Hippocampal formation (tissue), 2 donors: ENCODE measurements at regions not wholly inside any gene's neighbourhood (a gene's known extent, or its start where the extent isn't known, plus 50 kb on each side); places are given as distances from the start of the nearest gene placed in this dataset.
"Not testable (repeated sequence)": the region's sequence is repeated elsewhere in the genome, so short reads cannot be mapped to it uniquely, and the experiment has no call there.

Experiments used
- DNase-seq, 2 donors: peaks; one replicate each; lab custom pipeline; 2025; lab: John Stamatoyannopoulos, UW

DNA sequence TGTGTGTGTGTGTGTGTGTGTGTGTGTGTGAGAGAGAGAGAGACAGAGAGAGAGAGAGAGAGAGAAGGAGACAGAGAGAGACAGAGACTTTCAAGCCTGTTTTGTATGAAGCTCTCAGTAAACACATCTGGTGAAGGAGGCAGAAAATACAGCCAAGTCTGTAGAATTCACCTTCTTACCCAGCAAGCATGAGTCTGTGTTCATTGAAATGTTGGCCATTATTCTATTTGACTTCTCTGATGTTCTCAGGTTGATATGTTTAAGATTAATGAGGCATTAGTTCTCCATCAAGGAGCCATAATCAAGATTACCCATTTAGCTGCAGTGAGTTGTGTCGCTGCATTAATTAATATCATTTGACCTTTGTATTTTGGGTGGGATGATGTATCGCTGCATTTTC is 895.8 kb upstream of the EEF2KMT start:
- no peak for DNase-seq

- DNase-seq, result no peak
These were observed 885.4 kb upstream of the EEF2KMT start for GRCh38 chr16:5982979-5983378.

- no peak for DNase-seq
These were observed 882.4 kb upstream of the EEF2KMT start for GRCh38 chr16:5979905-5980550.

- no peak for DNase-seq
These were observed 879.7 kb upstream of the EEF2KMT start for GRCh38 chr16:5977329-5977728.

DNA sequence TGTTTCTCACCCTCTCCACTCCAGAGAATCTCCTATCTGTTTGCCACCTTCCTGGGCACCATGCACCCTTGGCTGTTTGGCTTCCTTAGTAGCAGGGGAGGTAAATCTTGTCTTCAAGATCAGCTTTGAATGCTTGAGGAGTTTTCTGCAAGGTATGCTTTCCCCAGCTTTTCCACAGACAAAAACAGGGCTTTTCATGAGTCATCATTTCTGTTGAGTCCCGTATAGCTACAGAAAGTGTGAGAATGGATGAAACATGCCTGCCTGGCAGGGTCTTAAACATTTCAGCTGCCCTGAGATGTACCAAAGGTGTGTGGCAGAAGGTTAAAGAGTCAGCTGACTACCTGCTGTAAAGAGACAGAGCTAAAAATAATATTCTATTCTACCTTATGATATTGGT is 875.2 kb upstream of the EEF2KMT start:
- no peak for DNase-seq

GRCh38 chr16:5971924-5972323 is 874.3 kb upstream of the EEF2KMT start:
- no peak for DNase-seq

DNA sequence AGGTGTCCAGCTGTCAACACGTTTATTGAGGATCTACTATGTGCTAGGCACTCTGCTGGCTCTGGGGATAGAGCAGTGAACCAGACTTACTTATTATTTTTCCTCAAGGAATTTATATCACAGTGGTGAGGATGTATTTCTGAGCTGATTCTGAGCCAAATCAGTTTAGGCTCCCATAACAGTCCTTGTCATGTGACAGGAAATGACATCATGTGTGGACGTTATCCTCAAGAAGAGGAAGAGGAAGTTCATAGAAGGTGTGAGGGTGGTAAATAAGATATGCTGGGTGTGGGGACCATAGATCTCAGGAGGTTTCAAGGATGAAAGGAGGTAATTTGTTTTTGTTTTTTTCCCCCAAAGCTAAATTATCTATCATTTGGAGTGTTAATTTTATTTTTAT is 873.5 kb upstream of the EEF2KMT start:
- DNase-seq, result no peak

DNA sequence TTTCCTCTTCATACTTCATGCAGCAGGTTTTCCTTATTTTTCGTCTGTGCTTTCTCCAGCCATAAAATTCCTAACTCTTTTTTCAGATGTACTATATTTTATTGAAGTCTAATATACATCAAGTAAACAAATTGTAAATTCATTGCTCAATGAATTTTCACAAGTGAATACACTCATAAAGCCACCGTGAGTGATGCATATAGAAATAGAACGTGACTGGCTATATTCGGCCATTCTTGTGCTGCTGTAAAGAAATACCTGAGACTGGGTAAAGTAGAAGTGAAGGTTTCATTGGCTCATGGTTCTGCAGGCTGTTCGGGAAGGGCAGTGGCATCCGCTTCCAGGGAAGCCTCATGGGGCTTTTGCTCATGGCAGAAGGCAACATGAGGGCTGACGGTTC is 868.4 kb upstream of the EEF2KMT start:
- no peak for DNase-seq

DNA sequence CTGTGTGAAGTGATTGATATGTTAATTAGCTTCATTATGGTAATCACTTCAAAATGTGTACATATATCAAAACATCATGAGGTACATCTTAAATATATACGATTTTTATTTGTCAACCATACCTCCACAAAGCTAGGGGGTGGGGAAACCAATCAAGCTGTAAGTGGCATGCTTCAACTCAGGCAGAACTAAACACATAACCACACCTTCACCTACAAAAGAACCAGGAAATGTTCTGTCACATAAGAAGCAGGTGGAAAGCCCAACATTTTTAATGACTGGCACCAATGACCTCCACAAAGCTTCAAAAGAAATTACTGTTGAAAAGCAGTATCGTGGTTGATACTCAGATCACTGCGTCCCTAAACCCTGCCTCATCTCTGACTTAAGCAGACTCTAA is 867.7 kb upstream of the EEF2KMT start:
- no peak for DNase-seq

DNA sequence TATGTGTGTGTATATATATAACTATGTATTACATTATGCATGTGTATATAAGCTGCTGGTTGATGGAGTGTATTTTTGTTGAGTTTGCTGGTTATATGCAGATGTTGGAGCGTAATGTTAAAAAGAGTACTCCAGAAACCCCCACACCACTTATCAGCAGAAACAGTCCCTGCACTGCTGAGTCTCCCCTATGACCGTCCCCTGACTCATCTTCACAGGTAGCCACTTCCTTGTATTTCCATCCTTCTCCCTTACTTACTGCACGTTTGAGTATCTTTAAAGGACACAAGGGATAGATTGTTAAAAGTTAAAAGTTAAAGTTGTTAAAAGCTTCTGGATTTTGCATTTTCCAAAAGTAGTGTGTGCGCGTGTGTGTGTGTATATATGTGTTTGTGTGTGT is 853.9 kb upstream of the EEF2KMT start:
- no peak for DNase-seq

DNA sequence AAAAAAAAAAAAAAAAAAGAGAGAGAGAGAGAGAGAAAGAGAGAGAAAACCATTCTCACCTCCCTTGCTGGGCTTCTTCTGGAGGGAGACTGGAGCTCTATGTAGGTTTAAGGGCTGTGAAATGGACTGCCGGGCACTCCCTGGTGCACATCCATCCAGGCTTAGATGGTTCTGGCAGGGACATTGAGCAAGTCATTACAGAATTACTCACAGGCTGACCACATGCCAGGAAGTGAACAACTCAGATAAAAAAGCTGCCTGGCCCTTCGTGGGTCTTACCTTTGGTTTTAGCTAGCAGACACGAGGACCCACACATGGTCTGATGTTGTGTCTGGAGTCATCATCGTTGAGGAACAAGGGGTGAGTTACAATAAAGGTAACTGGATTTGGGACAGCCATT is 847.4 kb upstream of the EEF2KMT start:
- DNase-seq, result no peak

DNA sequence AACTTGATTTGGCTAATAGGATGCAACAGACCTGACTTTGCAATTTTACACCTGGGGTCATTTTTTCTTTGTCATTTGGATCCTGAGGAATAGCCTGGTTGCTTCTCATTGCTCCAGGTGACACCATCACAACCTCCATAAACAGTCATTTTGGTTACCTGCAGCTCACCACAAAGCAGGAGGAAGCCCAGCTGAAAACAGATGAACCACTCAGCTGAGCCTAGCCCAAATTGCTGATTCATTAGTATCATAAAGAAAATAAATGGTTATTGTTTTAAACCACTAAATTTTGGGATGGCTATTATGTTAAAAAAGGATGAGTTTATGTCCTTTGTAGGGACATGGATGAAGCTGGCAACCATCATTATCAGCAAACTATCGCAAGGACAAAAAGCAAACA is 841.0 kb upstream of the EEF2KMT start:
- DNase-seq, result no peak

DNA sequence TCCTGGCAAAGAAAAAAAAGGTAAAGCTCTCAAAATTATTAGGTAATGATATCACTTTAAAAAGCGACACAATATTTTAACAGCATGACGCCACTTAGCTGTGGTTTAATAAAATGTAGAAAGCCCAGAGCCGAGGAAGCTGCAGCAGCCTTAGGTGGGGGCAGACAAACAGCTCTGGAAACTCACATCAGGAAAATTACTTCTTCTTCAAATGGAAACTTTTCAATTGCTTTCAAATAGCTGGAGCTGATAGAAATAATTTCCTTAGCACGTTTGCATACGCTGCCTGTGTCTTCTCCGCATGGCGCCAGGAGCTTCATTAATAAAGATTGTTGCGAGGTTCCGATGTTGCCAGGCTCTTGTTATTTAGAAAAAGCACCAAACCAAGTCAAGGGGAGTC is 835.3 kb upstream of the EEF2KMT start:
- no peak for DNase-seq

- no peak for DNase-seq
These were observed 831.0 kb upstream of the EEF2KMT start for GRCh38 chr16:5928476-5929065.

DNA sequence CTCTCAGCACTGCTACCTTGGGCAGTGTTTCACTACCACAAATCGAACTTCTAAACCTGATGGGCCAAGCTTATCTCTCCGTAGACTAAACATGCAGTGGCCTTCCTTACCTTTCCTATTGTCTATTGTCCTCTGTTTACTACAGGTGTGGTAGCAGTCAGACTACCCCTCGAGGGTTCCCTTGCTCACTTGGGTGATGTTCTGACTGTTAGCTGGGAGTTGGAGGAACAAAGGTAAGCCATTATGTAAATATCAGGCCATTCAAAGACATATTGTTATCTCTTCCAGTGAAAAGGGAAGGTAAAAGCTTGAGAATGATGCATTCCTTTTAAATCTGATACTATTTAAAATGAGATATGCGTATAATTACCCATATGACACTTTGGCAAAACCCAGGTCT is 828.3 kb upstream of the EEF2KMT start:
- no peak for DNase-seq

DNA sequence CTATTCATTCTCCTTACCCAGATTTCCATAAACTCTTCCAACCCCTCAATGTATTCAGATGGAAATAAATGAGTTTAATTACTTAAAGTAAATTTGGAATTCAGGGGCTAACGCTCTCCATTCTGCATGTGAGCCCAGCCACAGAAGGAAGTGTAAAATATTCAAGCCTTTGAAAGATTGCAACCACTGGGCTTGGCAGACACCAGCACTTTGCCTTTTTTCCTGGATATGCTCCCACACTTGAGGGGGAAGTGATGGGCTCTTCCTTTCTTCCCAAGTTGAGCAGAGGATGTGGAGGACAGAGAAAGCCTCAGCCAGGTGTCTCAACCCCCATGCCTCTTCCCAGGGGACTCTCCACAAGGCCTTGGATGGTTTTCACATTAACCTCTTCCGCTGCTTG is 825.1 kb upstream of the EEF2KMT start:
- DNase-seq, result no peak

DNA sequence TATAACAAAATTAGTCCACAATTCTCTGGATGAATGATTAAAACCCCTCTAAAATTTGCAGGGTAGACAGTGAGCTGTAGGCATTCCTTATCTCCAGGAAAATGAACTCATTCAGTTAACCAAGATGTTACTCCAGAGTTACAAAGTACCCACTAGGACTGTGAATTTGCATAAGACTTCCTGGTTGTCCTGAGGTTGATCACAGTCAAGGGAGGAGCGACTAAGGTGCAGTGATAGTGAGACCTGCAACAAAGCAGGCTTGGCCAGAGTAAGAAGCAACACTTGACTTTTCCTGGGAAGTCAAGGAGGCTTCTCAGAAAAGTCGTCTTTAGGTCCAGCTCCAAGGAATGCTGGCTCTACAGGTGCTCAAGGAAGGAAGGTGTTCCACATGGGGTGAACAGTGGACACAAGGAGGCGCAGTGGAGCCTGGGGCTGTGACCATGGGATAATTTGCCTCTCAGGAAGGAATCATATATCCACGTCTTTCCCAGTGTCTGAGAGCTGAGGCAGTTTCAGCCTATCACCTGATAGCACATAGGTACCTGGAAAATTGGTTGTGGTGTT is 821.1 kb upstream of the EEF2KMT start:
- DNase-seq, result no peak

DNA sequence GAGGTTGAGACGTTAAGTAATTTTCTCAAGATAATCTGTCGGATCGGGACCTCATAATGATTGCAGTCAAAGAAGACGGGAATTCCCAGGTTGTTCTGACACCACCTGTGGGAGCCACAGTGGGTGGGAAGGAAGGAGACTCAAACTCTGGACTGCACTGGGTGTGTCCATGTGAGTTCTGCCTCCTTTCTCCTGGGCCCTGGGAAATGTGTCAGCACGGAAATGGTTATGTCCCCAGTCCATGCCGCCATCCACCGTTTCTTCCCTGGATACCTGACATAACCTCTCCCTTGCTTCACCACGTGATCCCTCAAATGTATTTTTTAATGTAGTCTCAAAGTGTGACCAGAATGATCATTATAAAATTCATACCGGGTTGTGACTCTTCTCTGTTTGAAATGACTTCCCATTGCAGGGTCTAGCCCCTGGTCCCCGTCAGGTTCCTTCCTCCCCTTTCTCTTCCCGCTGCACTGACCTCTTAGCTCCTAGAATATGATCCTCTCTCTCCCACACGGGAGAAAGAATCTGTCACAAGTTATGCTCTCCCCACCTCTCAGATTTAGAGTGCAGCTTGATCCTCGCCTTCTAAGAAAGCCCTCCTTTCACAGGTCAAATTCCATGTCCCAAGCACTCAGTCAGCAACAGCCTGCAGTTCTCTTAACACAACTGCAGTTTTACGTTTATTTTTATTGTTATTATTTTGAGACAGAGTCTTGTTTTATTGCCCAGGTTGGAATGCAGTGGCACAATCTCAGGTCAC is 820.0 kb upstream of the EEF2KMT start:
- DNase-seq, result no peak

DNA sequence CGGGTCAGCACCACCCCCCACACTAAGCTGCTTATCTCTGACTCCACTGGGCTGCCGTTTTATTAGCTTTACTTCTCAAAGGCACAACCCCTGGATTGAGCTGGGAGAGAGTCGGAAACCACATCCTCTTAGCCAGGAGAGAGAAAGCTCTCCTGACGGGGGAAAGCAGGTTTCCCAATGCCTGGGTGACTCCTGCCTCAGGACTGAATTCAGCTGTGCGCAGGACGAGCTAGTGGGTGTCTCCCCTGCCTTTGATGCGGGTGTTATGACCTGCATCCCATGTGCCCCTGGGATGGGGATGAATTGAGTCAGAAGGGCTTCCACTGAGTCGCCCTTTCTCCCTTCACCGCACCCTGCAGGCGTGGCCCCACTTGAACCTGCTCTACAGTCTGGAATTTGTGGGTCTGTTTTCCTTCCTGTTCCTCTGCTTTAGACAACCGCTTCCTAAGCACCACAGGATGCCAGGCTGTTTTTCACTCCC is 819.2 kb upstream of the EEF2KMT start:
- no peak for DNase-seq

DNA sequence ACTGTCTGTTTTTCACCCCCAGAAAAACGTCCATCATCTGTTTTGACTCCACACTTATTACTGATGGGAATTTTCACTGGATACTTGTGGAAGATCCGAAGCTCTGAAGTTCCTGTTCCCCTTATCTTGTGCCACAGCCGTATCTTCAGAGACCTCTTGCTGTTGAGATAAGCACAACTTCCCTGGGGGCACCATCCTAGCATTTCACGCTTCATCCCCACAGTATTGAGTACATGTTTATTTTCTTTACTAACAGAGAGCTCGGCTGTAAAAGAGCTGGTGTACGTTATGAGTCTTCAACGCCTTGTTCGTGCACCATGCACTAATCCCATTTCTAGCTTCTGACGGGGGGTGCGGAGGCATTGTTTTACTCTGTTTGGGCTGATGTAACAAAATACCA is 813.6 kb upstream of the EEF2KMT start:
- no peak for DNase-seq

- not testable (repeated sequence) for DNase-seq
These were observed 812.0 kb upstream of the EEF2KMT start for GRCh38 chr16:5909556-5909955.

GRCh38 chr16:5907544-5907943 is 809.9 kb upstream of the EEF2KMT start:
- no peak for DNase-seq

DNA sequence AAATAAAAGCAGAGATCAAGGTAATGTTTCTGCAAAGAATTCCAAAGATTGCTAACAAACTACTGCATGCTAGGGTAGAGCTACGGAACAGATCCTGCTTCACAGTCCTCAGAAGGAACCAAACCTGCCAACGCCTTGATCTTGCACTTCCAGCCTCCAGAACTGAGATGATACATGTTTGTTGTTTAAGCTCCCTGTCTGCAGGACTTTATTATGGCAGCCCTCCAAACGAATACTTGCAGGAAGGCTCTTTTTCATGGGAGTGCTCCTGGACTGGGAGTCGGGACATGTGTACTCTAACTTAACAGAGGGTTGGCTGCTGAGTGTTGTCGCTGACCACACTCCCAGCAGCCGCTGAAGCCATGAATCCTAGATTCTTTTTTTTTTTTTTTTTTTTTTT is 808.8 kb upstream of the EEF2KMT start:
- no peak for DNase-seq
